CD1c-positive myeloid dendritic cell (primary cell): ENCODE measurements at regions not wholly inside any gene's neighbourhood (a gene's known extent, or its start where the extent isn't known, plus 50 kb on each side); places are given as distances from the start of the nearest gene placed in this dataset.
A peak's percentile ranks its signal among the peaks of the same experiment; 100 is the strongest.
"Not testable (repeated sequence)": the region's sequence is repeated elsewhere in the genome, so short reads cannot be mapped to it uniquely, and the experiment has no call there.

Experiments
- DNase-seq: peaks from one replicate; pipeline ENCODE4 v3.0.0-alpha.2; 2016; ENCODE audit errors: extremely low spot score

DNA sequence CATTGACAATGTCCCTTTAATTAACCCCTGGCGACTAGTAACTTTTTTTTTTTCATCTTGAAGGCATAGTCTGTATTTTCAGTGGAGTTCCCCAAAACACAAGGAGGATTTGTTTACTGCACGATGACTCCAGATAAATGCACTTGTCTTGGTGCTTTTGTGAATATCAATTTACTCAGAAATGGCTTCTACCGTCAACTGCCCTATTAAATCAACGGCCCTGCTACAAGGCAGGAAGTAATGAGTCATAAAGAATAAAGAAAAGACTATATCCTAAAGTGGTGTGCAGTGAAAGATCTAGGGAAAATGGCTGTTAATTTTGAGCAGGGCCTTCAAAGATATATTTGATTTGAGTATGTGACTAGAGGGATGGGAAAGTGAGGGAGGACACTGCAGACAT, 388.3 kb upstream of the CHD1 start:
- DNase-seq: peak; percentile 18

DNA sequence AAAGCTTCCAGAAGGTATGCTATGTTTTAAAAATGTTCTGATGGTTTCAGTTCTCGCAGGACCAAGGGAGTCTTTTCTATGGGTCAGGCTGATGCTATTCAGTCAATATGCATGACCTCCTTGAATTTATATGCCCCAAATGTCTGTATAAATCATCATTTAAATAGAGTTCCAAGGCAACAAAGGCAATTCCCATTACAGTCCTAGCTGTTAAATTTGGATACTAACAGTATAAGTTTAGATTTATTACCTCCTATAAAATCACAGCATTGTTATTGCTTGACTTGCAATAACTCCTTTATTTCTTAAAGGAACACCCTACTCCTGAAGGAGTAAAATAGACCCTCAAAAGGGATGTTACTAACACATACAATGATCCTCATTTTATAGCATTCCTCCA, 387.7 kb upstream of the CHD1 start:
- DNase-seq: no peak

DNA sequence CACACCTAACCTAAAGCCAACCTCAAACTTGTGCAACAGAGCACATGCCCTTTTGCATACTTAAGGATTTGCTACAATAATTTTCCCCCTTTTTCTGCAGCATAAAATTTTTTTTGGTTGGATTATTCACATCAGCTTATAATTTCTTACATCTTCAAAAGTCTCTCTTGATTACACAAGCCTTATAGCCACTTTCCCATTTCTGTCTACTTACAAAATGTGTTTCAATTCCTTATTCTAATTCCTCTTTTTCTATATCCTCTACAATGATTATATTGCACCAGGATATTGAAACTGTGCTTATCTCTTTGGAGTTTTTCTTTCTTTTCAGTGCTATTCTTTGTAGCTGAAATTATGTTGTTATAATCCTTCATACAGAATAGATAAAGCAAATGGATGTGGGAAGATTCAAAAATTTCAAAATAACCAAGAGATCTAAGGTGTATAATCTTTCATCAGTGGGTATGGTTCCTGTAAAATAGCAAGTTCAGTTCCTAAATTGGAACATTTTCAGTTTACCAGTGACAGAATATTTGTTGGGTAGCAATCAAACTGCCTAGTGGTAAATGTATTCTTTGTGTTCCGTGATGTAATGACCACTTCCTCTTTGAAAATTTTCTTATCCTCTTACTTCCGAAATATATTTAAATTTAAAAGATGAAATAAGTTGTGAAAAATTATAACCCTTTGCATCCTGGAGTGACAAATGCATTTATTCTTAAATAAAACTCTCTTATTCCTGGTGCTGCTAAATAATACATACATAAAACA, 386.8 kb upstream of the CHD1 start:
- peak; percentile 78 for DNase-seq

DNA sequence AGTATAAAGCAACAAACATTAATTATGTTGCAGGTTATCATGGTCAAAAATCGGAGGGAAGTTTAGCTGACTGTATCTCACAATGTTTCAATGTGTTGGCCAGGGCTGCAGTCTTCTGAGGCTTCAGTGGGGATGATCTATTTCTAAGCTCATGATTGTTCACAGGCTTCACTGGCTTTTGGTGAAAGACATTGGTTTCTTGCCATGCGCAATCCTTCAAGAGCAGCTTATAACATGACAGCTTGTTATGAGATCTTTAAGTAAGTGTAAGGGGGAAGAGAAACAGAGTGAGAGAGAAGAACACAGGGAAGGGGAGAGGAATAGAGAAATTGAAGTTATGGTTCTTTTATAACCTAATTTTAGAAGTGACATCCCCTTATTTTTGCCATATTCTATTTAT, 385.9 kb upstream of the CHD1 start:
- peak; percentile 29 for DNase-seq

DNA sequence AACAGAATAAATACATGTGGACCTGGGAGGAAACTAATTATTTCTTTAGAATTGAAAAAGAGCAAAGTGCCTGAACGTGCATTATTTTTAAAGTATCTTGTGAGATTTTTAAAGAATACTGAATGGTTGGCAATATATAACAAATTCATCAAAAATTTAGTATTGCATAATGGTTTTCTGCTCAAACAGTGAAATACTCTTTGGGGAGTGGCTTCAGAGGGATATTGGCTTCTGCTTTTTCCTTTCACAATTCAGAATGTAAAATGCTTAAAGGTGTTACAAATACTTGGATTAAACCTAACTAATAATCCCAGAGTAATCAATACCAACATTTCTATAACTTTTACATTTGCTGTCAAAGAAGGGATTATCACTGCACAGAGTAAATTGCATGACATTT, 379.3 kb upstream of the CHD1 start:
- peak; percentile 20 for DNase-seq

DNA sequence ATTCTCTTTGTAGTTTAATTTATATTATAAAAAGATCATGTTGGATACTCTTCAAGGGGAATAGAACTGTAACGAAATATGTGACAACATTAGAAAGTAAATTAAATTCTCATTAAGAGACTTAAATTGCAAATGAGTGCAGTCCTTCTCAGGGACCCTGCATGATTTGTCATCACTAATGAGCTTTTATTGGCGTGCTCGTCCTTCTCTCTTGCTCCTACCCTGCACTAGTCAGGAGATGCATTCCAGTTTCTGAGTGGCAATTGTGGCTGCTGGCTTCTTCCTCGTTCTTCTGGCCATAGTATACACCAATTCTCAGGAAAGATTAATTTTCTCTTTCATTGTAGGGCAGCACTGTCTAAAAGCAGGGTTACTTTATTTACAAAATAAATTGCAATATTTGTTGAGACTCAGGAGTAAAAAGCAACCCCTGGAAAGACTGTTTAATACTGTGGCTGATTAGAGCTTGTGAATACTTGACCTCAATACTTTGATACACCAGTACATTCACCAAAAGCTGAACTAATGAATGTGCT, 376.3 kb upstream of the CHD1 start:
- no peak for DNase-seq

DNA sequence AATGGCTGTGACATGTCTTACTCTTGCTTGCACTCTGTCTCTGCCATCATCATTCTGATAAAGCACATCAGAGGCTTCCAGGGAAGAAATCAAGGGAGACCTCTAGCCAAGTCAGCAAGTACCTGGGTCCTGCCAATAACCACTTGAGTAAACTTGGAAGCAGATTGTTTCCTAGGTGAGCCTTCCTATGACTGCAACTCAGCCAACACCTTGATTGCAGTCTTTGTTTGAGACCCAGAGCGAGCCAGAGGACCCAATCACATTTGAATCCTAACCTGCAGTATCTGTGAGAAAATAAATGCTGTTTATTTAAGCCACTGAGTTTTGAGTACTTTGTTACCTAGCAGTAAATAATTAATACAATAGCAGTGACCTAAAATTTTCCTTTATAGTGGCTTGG, 356.8 kb upstream of the CHD1 start:
- no peak for DNase-seq

DNA sequence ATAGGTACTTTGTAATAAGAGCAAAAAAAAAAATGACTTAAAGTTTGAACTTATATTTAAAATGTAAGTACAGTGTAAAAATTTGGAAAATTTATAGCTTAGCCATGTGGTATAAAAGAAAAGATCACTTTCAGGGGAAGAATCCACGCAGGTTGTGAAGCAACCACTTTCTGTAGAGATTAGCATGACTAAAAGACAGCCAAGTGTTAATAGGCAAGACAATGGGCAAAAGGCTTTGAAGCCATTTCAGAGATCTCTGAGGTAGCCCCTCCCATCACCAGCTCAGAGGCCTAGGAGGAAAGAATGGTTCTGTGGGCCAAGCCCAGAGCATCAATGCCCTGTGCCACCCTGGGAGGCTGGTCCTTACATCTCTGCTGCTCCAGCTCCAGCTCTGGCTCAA, 346.3 kb upstream of the CHD1 start:
- no peak for DNase-seq

DNA sequence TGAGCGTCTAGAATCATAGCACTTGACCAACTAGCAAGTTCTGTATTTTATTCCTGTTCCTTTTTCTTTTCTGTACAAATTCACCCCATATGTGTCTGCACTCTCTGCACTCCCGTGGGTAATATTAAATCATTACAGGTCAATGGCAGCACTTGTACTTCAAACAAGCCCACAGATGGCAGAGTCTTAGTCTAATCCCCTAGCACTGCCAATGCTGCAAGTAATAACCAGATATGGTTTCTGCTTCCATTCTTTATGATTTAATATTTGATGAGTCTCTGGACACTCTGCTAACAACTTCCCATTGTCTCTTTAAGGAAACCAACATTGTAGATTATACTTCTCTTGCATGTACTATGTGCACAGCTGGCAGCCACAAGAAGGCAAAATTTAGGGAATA, 343.8 kb upstream of the CHD1 start:
- DNase-seq: no peak

DNA sequence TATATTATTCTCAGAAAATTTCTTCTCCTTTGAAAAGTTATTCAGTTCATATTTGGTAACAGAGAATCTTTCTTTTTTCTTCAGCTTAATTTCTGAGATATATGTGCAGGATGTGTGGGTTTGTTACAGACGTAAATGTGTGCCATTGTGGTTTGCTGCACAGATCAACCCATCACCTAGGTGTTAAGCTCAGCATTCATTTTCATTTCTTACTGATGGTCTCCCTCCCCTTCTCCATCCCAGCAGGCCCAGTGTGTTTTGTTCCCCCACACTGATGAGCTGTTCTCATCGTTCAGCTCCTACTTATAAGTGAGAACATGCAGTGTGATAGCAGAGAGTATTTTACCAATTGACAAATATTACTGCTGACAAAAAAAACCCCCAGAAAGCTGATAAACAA, 330.0 kb upstream of the CHD1 start:
- DNase-seq: no peak

DNA sequence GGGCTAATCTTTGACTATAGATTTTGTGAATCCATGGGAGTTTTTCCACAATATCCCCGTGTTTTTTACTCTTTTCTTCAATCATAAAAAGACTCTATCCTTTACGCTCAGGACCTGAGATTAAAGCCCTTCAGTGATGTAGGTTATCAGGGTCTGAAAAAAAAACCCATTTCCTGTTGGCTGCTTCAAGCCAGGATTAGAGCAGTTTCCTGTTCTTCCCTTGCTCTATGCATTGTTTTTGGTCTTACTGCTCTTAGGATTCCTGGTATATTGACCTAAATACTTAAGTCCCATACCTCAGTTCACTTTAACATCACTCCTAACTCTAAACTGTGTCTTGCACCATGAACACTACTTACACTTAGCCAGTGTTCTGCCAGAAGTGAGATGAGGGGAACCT, 319.3 kb upstream of the CHD1 start:
- no peak for DNase-seq

DNA sequence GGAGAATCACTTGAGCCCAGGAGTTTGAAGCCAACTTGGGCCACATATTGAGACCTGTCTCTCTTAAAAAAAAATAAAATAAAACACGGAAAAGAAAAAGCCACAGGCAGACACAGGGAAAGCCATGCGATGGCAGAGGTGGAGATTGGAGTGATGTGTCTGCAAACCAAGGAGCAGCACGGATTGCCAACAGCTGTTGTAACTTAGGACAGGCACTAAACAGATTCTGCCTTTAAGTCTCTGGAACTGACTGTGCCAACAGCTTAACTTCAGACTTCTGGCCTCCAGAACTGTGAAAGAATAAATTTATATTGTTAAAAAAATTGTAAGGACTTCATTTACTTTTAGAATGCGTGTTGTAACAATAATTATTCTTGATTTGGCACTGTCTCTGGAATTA, 318.5 kb upstream of the CHD1 start:
- no peak for DNase-seq

DNA sequence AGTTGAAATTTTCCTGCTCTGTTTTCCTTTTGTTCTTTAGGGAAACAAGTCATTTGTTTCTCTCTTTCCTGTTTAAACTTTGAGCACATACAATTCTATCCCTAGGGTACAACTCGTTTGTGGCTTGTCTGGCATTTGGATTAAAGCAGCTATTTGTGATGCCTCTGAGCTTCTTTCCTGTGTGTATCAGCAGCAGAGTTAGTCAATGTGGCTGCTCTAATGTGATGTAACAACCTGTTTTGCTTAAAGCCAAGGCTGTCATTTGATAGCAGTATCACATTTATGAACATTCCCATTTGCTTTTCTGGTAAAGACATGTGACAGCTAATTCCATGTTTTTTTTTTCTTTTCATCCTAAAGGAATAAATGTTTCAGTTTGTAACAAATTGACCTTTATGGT, 314.3 kb upstream of the CHD1 start:
- no peak for DNase-seq

DNA sequence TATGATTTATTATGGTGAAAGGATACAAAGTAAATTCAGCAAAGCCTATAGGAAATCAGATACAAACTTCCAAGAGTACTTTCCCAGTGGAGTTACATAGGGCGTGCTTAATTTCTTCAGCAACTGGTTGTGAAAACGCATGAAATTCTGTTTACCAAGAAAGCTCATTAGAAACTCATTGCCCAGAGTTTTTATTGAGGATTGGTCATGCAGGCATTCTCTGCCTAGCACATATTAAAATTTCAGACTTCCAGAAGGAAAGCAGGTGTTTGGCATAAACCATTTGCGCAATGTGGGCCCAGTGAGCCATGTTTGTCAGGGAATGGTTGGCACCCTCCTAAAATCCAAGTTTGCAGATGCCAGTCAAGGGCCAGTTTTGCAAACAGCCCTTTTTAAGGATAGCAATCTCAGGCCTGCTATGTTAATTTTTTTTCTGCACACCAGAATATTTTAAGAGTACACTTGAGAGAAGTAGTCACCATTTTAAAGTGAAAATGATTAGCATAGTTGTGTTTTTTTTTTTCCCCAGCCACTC, 311.1 kb upstream of the CHD1 start:
- no peak for DNase-seq

DNA sequence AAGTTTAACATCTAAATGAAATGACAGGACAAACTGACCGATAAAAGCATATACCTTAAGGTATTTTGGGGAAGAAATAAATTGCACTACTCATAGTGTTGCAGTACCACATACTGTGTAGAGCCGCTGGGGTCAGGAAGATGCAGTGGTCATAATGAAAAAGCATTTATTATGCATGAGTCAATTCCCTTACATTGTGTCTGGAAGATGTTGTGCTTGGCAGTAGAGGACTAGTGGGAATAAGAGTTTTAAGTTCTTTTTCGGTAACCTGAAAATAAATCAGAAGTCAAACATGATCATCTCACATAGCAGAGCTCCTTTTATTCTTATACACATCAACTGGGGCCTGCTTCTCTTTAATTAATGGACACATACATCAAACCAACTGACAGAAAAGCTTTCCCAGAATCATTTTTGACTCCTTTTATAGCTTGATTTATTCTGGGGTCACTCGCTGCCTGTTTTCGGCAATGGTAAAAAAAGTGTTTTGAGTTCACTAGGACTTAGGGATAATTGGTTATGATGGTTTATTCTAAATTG, 262.5 kb upstream of the CHD1 start:
- no peak for DNase-seq

DNA sequence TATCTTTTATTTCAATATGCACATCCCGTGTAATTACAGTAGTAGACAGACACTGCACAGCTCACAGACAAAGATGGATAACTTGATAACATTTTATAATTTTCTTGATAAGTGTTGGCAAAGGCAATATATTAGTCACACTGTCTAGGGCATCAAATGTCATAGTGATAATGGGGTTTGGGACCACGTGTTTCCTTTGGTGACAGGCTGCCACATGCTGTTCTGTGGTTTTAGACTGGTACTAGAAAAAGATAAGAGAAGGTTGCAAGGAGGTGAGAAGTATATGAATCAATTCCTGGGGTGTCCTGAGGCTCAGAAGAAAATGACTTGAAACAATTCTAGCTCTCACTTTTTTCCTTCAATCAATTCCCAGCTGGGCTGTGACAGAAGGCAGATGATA, 258.8 kb upstream of the CHD1 start:
- DNase-seq: no peak

DNA sequence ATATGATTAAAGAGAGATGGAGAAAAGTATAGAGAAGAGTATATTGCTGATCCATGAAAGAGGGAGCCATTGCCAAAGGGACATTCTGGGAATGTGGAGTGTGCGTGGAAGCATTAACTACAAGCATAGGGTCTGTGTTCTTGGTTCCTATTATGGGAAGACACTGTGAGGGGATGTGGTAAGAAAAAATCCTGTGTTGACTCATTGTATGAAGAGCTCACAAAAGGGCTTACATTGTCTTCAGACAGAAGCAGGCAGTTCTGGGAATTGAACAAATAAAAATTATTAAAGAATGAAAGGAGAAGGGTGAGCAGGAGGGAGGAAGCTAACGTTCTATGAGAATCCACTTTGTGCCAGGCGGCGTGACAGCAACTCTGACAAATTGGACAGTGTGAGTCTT, 250.4 kb upstream of the CHD1 start:
- DNase-seq: no peak

DNA sequence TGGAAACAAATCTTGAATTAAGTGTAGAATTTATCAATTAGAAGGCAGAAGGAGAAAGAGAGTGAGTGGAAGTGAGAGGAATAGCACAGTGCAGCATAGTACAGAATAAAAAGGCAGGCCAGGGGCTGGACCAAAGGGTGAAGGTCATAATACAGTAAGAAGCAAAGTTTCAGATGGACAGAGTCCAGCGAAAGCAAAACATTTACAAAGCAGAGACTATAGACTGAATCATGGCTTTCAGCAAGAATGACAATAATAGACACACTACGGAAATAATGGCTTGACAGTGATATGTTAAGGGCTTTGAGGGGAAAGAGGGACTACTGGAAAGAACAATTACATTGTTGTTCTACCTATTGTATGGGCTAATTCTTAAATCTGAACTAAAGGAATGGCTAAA, 249.0 kb upstream of the CHD1 start:
- DNase-seq: no peak

DNA sequence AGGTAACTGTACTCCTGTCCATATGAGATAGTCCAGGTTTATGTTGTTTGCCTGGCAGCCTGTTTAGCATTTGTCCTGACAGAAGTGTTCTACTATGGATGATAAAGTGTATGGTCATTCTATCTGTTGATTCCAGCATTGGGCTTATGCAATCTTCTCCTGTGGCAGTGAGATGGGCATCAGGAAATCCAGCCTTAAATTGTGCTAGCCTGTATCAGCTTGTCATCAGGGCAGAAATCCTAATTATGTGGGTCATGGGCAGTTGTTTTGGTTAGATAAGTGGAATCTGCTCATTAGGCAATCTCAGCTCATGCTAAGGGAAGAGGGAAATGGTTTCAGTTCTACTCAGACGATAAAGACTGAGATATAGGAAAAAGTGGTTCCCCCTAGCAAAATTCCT, 247.4 kb upstream of the CHD1 start:
- DNase-seq: no peak

DNA sequence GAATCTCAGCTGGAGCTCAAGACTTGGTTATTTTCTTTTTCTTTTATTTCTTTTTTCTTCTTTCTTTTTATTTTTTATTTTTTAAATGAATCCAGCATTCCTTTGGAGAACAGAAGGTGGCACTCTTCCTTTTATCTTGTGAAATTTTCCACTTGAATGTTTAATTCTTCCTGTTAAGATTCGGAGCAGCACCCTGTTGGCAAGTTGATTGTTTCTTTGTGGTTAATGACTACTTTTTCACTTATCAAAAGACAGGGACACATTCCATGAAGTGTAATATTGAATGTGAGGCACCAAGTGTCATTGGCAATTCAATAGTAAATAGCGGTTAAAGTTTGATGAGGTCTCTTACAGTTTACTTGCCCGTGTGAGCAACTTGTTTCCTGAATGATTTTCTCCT, 240.5 kb upstream of the CHD1 start:
- DNase-seq: peak; percentile 10

DNA sequence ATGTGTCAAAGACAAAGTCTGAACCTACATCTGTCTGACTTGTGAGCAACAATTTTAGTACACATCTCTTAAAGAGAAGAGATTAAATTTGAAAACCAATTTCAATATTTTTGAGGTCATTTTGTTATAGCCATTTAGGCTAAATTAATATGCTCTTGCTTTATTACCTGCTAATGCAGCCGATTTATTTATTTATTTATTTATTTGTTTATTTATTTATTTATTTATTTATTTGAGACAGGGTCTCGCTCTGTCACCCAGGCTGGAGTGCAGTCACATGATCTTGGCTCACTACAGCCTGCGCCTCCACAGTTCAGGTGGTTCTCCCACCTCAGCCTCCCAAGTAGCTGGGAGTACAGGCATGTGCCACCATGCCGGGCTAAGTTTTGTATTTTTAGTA, 232.7 kb upstream of the CHD1 start:
- not testable (repeated sequence) for DNase-seq

DNA sequence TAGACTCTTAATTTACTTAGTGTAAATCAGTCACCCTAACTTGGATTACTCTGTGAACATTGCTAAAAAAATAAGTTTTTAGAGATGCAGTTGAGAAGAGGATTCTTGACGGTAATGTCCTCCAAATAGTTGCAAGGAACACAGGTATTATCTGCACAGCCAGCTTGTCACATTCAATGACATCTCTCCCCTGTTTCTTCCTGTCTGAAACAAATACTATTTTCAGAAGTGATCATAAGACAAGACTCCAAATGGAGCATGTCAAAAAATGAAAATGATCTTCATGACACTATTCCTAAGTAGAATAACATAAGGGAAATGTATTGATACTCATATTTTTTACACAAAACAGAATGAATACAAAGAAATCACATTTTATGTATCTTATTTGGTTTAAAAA, 227.9 kb upstream of the CHD1 start:
- no peak for DNase-seq

DNA sequence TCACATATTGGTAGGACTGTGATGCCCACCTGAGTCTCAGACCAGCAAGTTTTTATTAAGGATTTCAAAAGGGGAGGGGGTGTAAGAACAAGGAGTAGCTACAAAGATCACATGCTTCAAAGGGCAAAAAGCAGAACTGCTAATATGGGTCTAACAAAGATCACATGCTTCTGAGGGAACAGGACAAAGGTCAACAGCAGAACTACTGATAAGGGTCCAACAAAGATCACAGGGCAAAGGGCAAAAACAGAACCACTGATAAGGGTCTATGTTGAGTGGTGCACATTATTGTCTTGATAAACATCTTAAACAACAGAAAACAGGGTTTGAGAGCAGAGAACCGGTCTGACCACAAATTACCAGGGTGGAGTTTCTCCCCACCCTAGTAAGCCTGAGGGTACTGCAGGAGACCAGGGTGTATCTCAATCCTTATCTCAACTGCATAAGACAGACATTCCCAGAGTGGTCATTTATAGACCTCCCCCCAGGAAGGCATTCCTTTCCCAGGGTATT, 214.5 kb upstream of the CHD1 start:
- DNase-seq: not testable (repeated sequence)
